GM21737 (cell line): ENCODE measurements at regions not wholly inside any gene's neighbourhood (a gene's known extent, or its start where the extent isn't known, plus 50 kb on each side); places are given as distances from the start of the nearest gene placed in this dataset.
"Not testable (repeated sequence)": the region's sequence is repeated elsewhere in the genome, so short reads cannot be mapped to it uniquely, and the experiment has no call there.

Source experiments
- ATAC-seq: cut with Tn5 transposase; IDR thresholded peaks from one replicate; pipeline ENCODE4 v1.9.1; 2021; ENCODE audit warnings: mild to moderate bottlenecking, moderate library complexity; ENCODE audit not compliant: unreplicated experiment

DNA sequence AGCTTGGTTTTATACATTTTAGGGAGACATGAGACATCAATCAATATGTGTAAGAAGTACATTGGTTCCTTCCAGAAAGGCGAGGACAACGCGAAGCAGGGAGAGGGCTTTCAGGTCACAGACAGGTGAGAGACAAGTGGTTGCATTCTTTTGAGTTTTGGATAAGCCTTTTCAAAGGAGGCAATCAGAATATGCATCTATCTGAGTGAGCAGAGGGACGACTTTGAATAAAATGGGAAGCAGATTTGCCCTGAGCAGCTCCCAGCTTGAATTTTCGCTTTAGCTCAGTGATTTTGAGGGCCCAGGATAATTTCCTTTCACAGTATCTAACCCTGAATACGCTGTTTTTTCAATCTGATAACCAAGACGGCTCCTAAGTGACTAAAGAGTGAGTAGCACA, 82.5 kb upstream of the MYO3A start:
- ATAC-seq, result no peak

DNA sequence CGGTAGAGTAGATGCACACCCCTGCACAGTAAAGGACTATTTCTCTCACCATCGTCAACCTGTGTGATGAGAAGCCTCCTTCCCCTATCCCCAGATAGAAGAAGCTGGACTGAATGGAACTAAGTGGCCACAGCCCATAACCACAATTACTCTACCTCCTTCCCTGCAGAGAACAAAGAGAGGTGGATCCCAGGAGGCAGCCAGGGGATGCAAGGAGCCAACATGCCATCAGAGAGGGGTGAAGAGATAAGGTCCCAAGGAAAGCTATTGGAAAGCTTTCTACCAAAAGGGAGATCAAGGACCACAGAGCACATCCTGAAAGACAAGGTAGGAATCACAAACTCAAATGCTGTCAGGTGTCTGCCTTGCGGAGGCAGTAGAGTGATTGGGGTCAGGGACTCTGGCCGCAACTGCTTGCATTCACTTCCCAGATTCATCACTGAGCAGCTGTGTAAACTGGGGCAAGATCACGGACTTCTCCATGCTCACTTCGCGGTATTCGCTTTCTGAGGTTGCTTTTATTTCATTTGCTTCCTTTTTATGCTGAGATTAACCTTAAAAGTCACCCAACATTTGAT, 81.6 kb upstream of the MYO3A start:
- ATAC-seq, result no peak

DNA sequence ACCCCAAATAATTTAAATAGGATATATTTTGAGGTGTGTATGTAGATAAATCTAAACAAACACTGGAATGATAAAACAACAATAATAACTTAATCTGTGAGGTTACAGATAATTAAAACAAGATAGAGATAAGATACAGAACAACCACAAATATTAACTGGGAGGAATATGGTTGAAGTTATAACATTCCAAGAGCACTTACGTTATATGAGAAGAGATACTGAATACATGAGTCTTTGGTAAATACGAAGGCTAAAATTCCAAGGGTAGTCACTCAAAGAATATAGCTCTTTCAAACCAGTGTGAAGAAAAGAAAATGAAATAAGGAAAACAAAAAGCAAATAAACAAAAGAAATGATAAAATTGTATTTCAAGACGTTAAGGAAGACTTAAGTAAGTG, 76.0 kb upstream of the MYO3A start:
- no peak for ATAC-seq

DNA sequence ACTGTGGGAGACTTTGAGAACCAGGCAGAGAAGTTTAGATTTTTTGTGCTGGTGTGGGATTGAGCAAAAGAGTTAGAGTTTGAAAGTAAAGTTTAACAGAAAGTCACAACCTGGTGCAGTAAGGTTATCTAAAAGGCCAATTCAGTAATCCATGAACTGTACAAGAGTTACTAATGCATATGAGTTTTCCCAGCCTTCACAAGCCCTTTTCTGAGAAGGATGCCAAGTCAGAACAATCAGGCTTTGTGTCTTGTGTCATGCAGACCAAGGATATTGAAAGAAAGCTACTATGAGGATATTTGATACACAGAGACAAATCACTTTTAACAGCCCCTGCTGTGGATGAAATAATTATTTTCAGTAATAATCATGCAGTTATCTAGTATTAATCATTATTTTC, 68.8 kb upstream of the MYO3A start:
- no peak for ATAC-seq

DNA sequence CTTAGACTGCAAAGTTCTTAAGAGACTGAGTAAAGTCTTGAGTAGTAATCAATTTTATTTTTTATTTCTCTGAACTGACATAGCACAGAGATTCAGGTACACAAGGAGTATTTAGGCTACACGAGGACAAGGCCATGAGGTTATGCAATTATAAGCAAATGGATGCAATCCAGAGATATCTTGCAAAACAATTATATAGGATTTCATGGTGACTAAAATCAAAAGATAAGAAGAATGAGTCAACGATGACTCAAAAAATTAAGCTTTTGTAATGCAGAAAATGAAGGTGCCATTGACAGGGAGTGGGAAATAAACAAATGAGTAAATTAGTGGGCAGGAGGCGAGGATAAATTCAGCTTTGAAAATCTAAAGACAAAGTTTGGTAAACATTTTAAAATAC, 66.7 kb upstream of the MYO3A start:
- ATAC-seq, result no peak

DNA sequence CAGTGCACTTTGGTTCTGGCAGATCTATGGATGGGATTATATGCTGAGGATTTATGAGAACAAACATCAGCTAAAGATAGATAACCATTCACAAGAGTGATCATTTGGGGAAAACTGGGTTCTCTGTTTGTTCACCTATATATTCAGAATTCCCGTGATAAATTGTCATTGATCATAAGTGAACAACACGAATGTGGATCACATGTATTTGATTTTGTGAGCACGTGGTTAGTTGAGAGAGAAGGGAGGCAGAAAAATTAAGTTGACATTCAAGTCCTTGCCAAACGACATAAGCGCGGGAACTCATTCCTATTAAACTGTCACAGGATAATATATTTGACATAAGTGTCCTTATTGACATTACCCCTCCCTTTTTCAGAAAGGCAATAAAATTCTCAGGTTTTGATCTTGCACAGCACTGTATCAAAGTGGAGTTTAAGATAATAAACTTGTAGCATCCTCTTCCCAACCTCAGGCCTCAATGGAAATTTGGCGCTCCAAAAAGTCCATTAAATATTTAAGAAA, 64.9 kb upstream of the MYO3A start:
- ATAC-seq, result no peak

DNA sequence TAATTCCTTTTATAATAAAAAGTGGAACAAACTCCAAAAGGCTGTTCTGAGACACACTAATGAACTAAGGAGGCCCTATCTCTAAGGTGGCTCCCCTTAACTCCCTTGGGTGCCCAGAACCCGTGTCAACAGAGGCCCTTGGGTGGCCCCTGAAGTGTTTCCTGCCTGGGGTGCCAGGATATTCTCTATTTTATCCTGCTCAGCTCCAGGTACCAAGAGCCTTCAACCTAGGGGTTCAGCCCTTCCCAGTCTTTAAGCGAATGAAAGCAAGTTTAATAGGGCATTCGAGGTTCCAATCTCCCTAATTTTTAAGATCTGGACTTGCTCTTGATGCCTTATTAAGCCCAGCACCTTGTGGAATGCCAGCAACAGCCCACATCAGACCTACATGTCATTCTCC, 64.4 kb upstream of the MYO3A start:
- ATAC-seq, result no peak

DNA sequence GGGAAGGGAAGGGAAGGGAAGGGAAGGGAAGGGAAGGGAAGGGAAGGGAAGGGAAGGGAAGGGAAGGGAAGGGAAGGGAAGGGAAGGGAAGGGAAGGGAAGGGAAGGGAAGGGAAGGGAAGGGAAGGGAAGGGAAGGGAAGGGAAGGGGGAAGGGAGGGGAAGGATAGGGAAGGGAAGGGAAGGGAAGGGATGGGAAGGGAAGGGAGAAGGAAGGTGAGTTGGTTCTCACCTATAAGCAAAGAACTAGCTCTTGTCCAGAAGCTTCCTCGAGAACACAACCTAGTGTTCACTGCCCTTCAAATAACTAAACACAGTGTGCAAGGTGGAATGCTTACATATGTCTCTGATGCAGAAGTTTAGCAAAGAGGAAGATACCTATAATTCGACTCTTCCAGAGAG, 59.6 kb upstream of the MYO3A start:
- not testable (repeated sequence) for ATAC-seq

DNA sequence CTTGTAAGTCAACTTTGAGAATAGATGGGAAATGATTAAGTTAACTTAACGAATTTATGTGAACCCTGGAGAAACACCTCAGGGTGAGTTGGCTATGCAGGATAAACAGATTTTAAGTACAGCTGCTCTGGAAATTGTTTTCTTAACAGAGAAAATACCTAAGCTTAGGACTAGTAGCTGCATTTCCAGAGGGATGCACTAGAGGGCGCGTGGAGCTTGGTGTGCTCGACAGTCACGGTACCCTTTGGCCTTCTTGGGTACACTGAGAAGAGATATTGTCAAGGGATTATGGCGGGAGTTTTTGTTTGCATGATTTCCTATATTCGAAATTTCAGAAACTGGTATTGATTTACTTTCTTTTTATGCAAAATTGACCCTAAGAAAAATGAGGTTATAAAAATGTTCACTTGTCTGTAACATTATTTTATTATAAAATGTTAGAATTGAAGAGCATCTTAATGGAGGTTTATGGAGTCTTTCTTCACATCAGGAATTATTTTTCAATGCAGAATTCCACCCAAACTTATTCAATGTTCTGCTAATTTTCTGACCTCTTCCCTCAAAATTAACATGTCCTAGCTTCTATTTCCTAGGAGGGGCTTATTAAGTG, 58.4 kb upstream of the MYO3A start:
- peak; percentile 95 for ATAC-seq

DNA sequence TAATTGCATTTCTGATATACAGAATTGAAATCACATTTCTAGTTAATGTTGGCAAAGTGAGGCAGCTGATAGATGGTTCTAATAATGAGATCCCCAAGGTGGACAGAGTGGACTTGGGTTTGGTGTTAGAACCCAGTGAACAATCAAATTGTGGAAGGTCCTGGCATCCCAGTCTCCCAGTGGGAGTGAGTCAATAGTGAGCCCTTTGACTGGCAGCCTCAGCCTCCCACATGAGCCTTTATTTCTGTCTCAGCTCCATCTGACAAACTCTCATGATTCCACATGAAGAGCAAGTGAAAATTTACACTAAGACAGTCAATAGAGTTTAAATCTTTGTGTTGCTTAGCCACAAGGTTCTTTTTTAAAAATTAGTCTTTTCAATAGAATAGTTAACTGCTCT, 56.7 kb upstream of the MYO3A start:
- ATAC-seq, result no peak
